ENCODE measurements at regions not wholly inside any gene's neighbourhood (a gene's known extent, or its start where the extent isn't known, plus 50 kb on each side); places are given as distances from the start of the nearest gene placed in this dataset.

- TF ChIP-seq EZH2 (IDR thresholded peaks at IDR 0.05; ENCODE audit: low read length, unreplicated experiment), result no peak
- TF ChIP-seq, protein P1, sequence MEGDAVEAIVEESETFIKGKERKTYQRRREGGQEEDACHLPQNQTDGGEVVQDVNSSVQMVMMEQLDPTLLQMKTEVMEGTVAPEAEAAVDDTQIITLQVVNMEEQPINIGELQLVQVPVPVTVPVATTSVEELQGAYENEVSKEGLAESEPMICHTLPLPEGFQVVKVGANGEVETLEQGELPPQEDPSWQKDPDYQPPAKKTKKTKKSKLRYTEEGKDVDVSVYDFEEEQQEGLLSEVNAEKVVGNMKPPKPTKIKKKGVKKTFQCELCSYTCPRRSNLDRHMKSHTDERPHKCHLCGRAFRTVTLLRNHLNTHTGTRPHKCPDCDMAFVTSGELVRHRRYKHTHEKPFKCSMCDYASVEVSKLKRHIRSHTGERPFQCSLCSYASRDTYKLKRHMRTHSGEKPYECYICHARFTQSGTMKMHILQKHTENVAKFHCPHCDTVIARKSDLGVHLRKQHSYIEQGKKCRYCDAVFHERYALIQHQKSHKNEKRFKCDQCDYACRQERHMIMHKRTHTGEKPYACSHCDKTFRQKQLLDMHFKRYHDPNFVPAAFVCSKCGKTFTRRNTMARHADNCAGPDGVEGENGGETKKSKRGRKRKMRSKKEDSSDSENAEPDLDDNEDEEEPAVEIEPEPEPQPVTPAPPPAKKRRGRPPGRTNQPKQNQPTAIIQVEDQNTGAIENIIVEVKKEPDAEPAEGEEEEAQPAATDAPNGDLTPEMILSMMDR (conservative IDR thresholded peaks at IDR 0.05; ENCODE audit: low read depth, low read length), result no peak
- TF ChIP-seq EZH2phosphoT487 (IDR thresholded peaks at IDR 0.05; ENCODE audit: borderline replicate concordance, low read length), result no peak
Observed at GRCh38 chr1:56147034-56147433, 432.3 kb downstream of the PLPP3 start.
